IMR-90 (cell line): ENCODE measurements at regions not wholly inside any gene's neighbourhood (a gene's known extent, or its start where the extent isn't known, plus 50 kb on each side); places are given as distances from the start of the nearest gene placed in this dataset.

Experiments
- BHLHE40 ChIP-seq: fragments of 150-350 bp; IDR thresholded peaks from 2 replicates; pipeline ENCODE4 v1.6.1; 2016; ENCODE audit warnings: mild to moderate bottlenecking, low read depth, low read length
- FOS ChIP-seq: fragments of 150-350 bp; IDR thresholded peaks from 2 replicates; pipeline ENCODE4 v1.6.1; 2016; ENCODE audit warnings: low read depth, low read length
- POLR2A ChIP-seq: IDR thresholded peaks from 2 replicates; pipeline ENCODE4 v1.6.1; 2012; ENCODE audit warnings: mild to moderate bottlenecking, low read depth, low read length
- RAD21 ChIP-seq: IDR thresholded peaks from 2 replicates; pipeline ENCODE4 v1.6.1; 2012; ENCODE audit warnings: low read length, improper control_type of control experiment
- TF ChIP-seq, protein P1 (sequence below): conservative IDR thresholded peaks from 2 replicates; pipeline ENCODE4 v1.5.1; 2012; ENCODE audit warnings: mild to moderate bottlenecking, low read depth, low read length, improper control_type of control experiment
- TF ChIP-seq, protein P2 (sequence below): fragments of 150-350 bp; IDR thresholded peaks from 2 replicates; pipeline ENCODE4 v1.6.1; 2016; ENCODE audit warnings: low read depth, mild to moderate bottlenecking, low read length, moderate library complexity, borderline replicate concordance

DNA sequence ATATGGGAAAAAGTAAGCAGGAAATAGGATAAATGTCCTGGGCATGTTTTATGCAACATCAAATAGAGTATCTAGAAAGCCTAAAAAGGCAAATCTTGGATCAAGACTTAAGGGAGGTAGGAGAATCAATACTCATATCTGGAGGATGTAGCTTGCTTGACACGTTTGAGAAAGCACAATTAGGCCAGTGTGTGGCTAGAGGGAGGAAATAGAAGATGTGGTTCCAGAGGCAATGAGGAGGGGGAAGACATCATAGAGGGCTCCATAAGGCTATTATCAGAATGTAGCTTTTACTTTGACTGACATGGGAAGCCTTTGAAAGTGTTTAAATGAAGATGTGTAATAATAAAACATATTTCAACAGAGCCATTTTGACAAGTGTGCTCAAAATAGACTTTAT is 200.7 kb upstream of the CDH12 start:
- TF ChIP-seq, protein P1, sequence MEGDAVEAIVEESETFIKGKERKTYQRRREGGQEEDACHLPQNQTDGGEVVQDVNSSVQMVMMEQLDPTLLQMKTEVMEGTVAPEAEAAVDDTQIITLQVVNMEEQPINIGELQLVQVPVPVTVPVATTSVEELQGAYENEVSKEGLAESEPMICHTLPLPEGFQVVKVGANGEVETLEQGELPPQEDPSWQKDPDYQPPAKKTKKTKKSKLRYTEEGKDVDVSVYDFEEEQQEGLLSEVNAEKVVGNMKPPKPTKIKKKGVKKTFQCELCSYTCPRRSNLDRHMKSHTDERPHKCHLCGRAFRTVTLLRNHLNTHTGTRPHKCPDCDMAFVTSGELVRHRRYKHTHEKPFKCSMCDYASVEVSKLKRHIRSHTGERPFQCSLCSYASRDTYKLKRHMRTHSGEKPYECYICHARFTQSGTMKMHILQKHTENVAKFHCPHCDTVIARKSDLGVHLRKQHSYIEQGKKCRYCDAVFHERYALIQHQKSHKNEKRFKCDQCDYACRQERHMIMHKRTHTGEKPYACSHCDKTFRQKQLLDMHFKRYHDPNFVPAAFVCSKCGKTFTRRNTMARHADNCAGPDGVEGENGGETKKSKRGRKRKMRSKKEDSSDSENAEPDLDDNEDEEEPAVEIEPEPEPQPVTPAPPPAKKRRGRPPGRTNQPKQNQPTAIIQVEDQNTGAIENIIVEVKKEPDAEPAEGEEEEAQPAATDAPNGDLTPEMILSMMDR, result no peak
- TF ChIP-seq BHLHE40 (no peak), POLR2A (no peak), RAD21 (no peak), FOS (no peak)
- TF ChIP-seq, protein P2, sequence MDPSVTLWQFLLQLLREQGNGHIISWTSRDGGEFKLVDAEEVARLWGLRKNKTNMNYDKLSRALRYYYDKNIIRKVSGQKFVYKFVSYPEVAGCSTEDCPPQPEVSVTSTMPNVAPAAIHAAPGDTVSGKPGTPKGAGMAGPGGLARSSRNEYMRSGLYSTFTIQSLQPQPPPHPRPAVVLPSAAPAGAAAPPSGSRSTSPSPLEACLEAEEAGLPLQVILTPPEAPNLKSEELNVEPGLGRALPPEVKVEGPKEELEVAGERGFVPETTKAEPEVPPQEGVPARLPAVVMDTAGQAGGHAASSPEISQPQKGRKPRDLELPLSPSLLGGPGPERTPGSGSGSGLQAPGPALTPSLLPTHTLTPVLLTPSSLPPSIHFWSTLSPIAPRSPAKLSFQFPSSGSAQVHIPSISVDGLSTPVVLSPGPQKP, result no peak
